ENCODE measurements at regions not wholly inside any gene's neighbourhood (a gene's known extent, or its start where the extent isn't known, plus 50 kb on each side); places are given as distances from the start of the nearest gene placed in this dataset.

GRCh38 chr16:25596194-25596593 is 95.6 kb upstream of the HS3ST4 start:
- Histone ChIP-seq H3K4me3 (no peak overlapping the region), H3K4me1 (ENCODE audit: control insufficient read depth, insufficient read depth, low read length) (no peaks in the 10 kb centered on the region), H3K36me3 (ENCODE audit: control insufficient read depth in 2 of 2, insufficient read depth in 2 of 2, low read length in 1 of 2) (no peaks in the 10 kb centered on the region), H3K9me3 (replicated peaks; ENCODE audit: control insufficient read depth, insufficient read depth, low read length) (no peaks in the 10 kb centered on the region), H3K9ac (ENCODE audit: control insufficient read depth, insufficient read depth, low read length) (no peak overlapping the region), H3K79me2 (ENCODE audit: control insufficient read depth, insufficient read depth, low read length) (no peaks in the 10 kb centered on the region), H3K4me2 (ENCODE audit: control insufficient read depth, insufficient read depth) (no peak overlapping the region), H3K27me3 (replicated peaks in 1 of 2; ENCODE audit: control insufficient read depth in 2 of 2, insufficient read depth in 2 of 2, low read length in 1 of 2) (no peaks in the 10 kb centered on the region), H3K27ac (ENCODE audit: control insufficient read depth, insufficient read depth) (no peak overlapping the region), H4K20me1 (ENCODE audit: control insufficient read depth, insufficient read depth) (no peaks in the 10 kb centered on the region), H2AFZ (ENCODE audit: control insufficient read depth, low read depth, low read length) (no peak overlapping the region)
- FAIRE-seq (no peak), DNase-seq (ENCODE audit: low read depth, low spot score) (no peak), ATAC-seq (no peak)
- BruUV-seq (replicated peaks) = no TSS peak
- POLR2A ChIA-PET = no interaction called here
- CTCF ChIA-PET = no interaction called here
- in situ Hi-C loops (cut with MboI) (no loop called here), intact Hi-C loops (cut with micrococcal nuclease; ENCODE audit: unreplicated experiment) (no loop called here)
- RAD21 ChIA-PET (ENCODE audit: unreplicated experiment) = no interaction called here
- SMC1A ChIA-PET (ENCODE audit: uncharacterized antibody, unreplicated experiment) = no interaction called here
- WGBS (ENCODE audit: insufficient coverage, insufficient replicate concordance, low lambda C conversion rate, missing lambda C conversion rate) = 29% methylated on average over 2 of the region's 2 CpGs
- TF ChIP-seq ESRRA (IDR thresholded peaks at IDR 0.05; ENCODE audit: low read length) (no peak), CEBPB (IDR thresholded peaks at IDR 0.05; ENCODE audit: borderline replicate concordance in 1 of 2, low read depth in 2 of 2, low read length in 2 of 2) (no peak), CBX5 (IDR thresholded peaks at IDR 0.05; ENCODE audit: low read depth) (no peak), IRF3 (IDR thresholded peaks at IDR 0.05) (no peak), BHLHE40 (IDR thresholded peaks at IDR 0.05; ENCODE audit: borderline replicate concordance in 1 of 2, low read depth in 2 of 2, low read length in 1 of 2) (no peak), PBX3 (IDR thresholded peaks at IDR 0.05; ENCODE audit: insufficient replicate concordance, low read depth, low read length) (no peak), NRF1 (conservative IDR thresholded peaks at IDR 0.05; ENCODE audit: low read depth, low read length) (no peak), PML (IDR thresholded peaks at IDR 0.05; ENCODE audit: low read length) (no peak), ZSCAN29 (IDR thresholded peaks at IDR 0.05) (no peak), RBBP5 (conservative IDR thresholded peaks at IDR 0.05) (no peak), POLR2AphosphoS2 (IDR thresholded peaks at IDR 0.05; ENCODE audit: low read depth, low read length) (no peak), SIX5 (IDR thresholded peaks at IDR 0.05; ENCODE audit: low read depth, low read length, severe bottlenecking) (no peak), SMC3 (IDR thresholded peaks at IDR 0.05; ENCODE audit: borderline replicate concordance, low read length) (no peak), PRDM15 (CRISPR knock-in tag; IDR thresholded peaks at IDR 0.05) (no peak), ZBTB11 (CRISPR knock-in tag; IDR thresholded peaks at IDR 0.05) (no peak)

Data from GM12878 (cell line).